ENCODE measurements at regions not wholly inside any gene's neighbourhood (a gene's known extent, or its start where the extent isn't known, plus 50 kb on each side); places are given as distances from the start of the nearest gene placed in this dataset.

- no peaks in the 10 kb centered on the region for H3K4me1 ChIP-seq (ENCODE audit: control insufficient read depth in 4 of 4, insufficient read depth in 4 of 4, low read length in 3 of 4)
- 80% methylated on average over 2 of the region's 2 CpGs for WGBS
- DNase-seq (ENCODE audit: low spot score), result no peak
- no peaks in the 10 kb centered on the region for H3K36me3 ChIP-seq (ENCODE audit: control insufficient read depth in 4 of 4, insufficient read depth in 3 of 4, low read depth in 1 of 4, low read length in 3 of 4)
- no peak for TF ChIP-seq ATF3 (IDR thresholded peaks at IDR 0.05)
- TF ChIP-seq HNF4G (IDR thresholded peaks at IDR 0.05), result no peak
- TF ChIP-seq GABPA (IDR thresholded peaks at IDR 0.05 in 1 of 2, conservative IDR thresholded peaks at IDR 0.05 in 1 of 2), result no peak
- TF ChIP-seq EGR1 (IDR thresholded peaks at IDR 0.05; ENCODE audit: low read depth in 2 of 2), result no peak
- no peak overlapping the region for H3K27ac ChIP-seq (ENCODE audit: low read depth in 1 of 2, low read length in 2 of 2)
- no peak overlapping the region for H3K9ac ChIP-seq (ENCODE audit: low read depth in 1 of 2, low read length in 2 of 2)
- no peaks in the 10 kb centered on the region for H3K9me3 ChIP-seq (ENCODE audit: control insufficient read depth in 4 of 4, low read length in 3 of 4)
- no peak overlapping the region for H3K4me3 ChIP-seq (ENCODE audit: low read depth in 1 of 3, low read length in 3 of 3)
- H3K27me3 ChIP-seq (ENCODE audit: control insufficient read depth in 4 of 4, insufficient read depth in 4 of 4, low read length in 3 of 4), result no peaks in the 10 kb centered on the region
Measured at GRCh38 chr6:7035837-7036249, 71.9 kb upstream of the RREB1 start.

- H3K4me3 ChIP-seq (ENCODE audit: low read depth in 1 of 3, low read length in 3 of 3), result peak overlapping the region in 2 of 3 donors; percentile 36 to 37
Measured at GRCh38 chr6:7041511-7042026, 66.2 kb upstream of the RREB1 start.

More at GRCh38 chr6:7041511-7042026, 66.2 kb upstream of the RREB1 start:
- peaks cover 10 to 27% (median 15%) of the 10 kb centered on the region in 4 donors for H3K4me1 ChIP-seq (ENCODE audit: control insufficient read depth in 4 of 4, insufficient read depth in 4 of 4, low read length in 3 of 4)
- no peak for DNase-seq (ENCODE audit: low spot score)
- no peaks in the 10 kb centered on the region for H3K27me3 ChIP-seq (ENCODE audit: control insufficient read depth in 4 of 4, insufficient read depth in 4 of 4, low read length in 3 of 4)
- peak overlapping the region; percentile 91 to 92 for H3K27ac ChIP-seq (ENCODE audit: low read depth in 1 of 2, low read length in 2 of 2)
- WGBS, result 58% methylated on average over 3 of the region's 3 CpGs
- H3K36me3 ChIP-seq (ENCODE audit: control insufficient read depth in 4 of 4, insufficient read depth in 3 of 4, low read depth in 1 of 4, low read length in 3 of 4), result no peaks in the 10 kb centered on the region
- no peak for TF ChIP-seq CTCF (IDR thresholded peaks at IDR 0.05; ENCODE audit: low read depth, low read length, missing input control)
- TF ChIP-seq REST (IDR thresholded peaks at IDR 0.05), result no peak
- no peak for TF ChIP-seq NR2F2 (IDR thresholded peaks at IDR 0.05)
- no peak for TF ChIP-seq JUND (IDR thresholded peaks at IDR 0.05)
- no peak for TF ChIP-seq FOXA2 (IDR thresholded peaks at IDR 0.05)
- TF ChIP-seq SP1 (IDR thresholded peaks at IDR 0.05), result no peak
- no peak for TF ChIP-seq YY1 (IDR thresholded peaks at IDR 0.05)
- TF ChIP-seq HNF4G (IDR thresholded peaks at IDR 0.05), result no peak
- no peak for TF ChIP-seq TAF1 (conservative IDR thresholded peaks at IDR 0.05)
- TF ChIP-seq EGR1 (IDR thresholded peaks at IDR 0.05; ENCODE audit: low read depth in 2 of 2), result no peak
- no peak for TF ChIP-seq GABPA (IDR thresholded peaks at IDR 0.05 in 1 of 2, conservative IDR thresholded peaks at IDR 0.05 in 1 of 2)
- no peak for TF ChIP-seq HNF4A (conservative IDR thresholded peaks at IDR 0.05)
- H3K9me3 ChIP-seq (ENCODE audit: control insufficient read depth in 4 of 4, low read length in 3 of 4), result no peaks in the 10 kb centered on the region
- H3K9ac ChIP-seq (ENCODE audit: low read depth in 1 of 2, low read length in 2 of 2), result peak overlapping the region in 1 of 2 donors; percentile 79

Data from liver (tissue), 8 donors.